ENCODE measurements at regions not wholly inside any gene's neighbourhood (a gene's known extent, or its start where the extent isn't known, plus 50 kb on each side); places are given as distances from the start of the nearest gene placed in this dataset.

- TF ChIP-seq POLR2A (IDR thresholded peaks at IDR 0.05) (no peak), CTCF (IDR thresholded peaks at IDR 0.05) (no peak)
These were observed 208.1 kb upstream of the RND3 start for GRCh38 chr2:150695451-150696135.

All from esophagus squamous epithelium (tissue), 4 donors.